ENCODE measurements at regions not wholly inside any gene's neighbourhood (a gene's known extent, or its start where the extent isn't known, plus 50 kb on each side); places are given as distances from the start of the nearest gene placed in this dataset.

DNA sequence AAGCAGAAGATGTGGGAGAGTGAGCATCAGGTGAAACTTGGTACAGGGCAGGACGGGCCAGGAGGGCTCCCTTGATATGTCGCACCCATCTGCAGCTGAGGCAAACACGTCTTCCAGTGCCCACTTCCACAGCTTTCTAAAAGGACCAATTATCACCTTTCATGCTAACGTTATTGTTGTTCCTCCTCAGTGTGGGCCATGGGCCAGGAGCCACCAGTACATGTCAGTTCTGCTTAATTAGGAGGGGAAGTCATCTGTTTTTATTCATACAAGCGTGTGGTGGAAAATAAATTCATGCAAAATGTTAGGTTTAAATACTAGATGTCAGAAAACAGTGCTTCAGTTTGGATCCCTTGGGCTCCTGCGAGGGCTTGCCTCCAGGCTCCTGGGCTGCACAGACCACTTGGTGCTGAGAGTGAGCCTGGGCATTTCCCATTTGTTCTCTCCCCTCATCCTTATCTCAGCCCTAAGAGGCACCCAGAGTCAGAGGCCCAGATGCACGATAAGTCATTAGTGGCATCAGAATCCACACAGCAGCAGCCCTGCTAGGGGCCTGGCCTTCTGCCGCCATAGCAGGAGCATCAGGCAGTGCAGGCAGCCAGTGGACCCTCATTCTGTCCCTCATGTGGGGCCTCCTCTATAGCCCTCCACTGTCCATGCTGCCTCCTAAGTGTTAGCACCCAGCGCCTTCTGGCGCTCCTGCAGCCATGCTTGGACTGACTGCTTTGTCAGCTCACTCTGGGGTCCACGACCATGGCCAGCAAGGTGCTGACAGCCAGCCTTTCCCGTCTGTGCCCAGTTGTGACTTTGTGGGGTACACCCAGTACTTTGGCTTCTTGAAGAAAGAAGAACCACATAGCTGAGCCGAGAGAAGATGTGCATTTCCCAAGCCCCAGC, 539.8 kb upstream of the RAB6C start:
- TF ChIP-seq CTCF (IDR thresholded peaks at IDR 0.05 in 4 of 5, conservative IDR thresholded peaks at IDR 0.05 in 1 of 5) (no peak), POLR2A (IDR thresholded peaks at IDR 0.05) (no peak)
